22Rv1 (cell line): ENCODE measurements at regions not wholly inside any gene's neighbourhood (a gene's known extent, or its start where the extent isn't known, plus 50 kb on each side); places are given as distances from the start of the nearest gene placed in this dataset.

Experiments used
- H3K27ac ChIP-seq: fragments of 450-650 bp; 2 replicates; pipeline ENCODE4 v1.5.1; 2017
- CTCF ChIP-seq: fragments of 450-650 bp; IDR thresholded peaks from 2 replicates; pipeline ENCODE4 v1.5.1; 2017; ENCODE audit warnings: mild to moderate bottlenecking
- ZFX ChIP-seq: fragments of 450-650 bp; IDR thresholded peaks from 2 replicates; pipeline ENCODE4 v1.6.1; 2017; ENCODE audit warnings: antibody characterized with exemption, borderline replicate concordance

GRCh38 chr5:52692039-52692438, 95.7 kb upstream of the ITGA1 start:
- H3K27ac ChIP-seq: no peak overlapping the region

GRCh38 chr5:52692606-52693005, 95.1 kb upstream of the ITGA1 start:
- TF ChIP-seq ZFX (no peak), CTCF (no peak)
- no peak overlapping the region for H3K27ac ChIP-seq

More at GRCh38 chr5:52692039-52692438, 95.7 kb upstream of the ITGA1 start:
- TF ChIP-seq ZFX (no peak), CTCF (no peak)

- TF ChIP-seq ZFX: no peak
- peak; percentile 61 for TF ChIP-seq CTCF
- no peak overlapping the region for H3K27ac ChIP-seq
These were observed 94.4 kb upstream of the ITGA1 start for GRCh38 chr5:52693280-52693679.

- TF ChIP-seq CTCF: no peak
- H3K27ac ChIP-seq: no peak overlapping the region
These were observed 93.9 kb upstream of the ITGA1 start for GRCh38 chr5:52693836-52694235.

GRCh38 chr5:52694648-52695047, 93.1 kb upstream of the ITGA1 start:
- TF ChIP-seq ZFX: no peak
- TF ChIP-seq CTCF: no peak
- no peak overlapping the region for H3K27ac ChIP-seq

- H3K27ac ChIP-seq: no peak overlapping the region
- TF ChIP-seq ZFX: no peak
- TF ChIP-seq CTCF: no peak
These were observed 84.8 kb upstream of the ITGA1 start for GRCh38 chr5:52702877-52703276.

- H3K27ac ChIP-seq: no peak overlapping the region
- no peak for TF ChIP-seq ZFX
These were observed 84.4 kb upstream of the ITGA1 start for GRCh38 chr5:52703321-52703720.

- no peak overlapping the region for H3K27ac ChIP-seq
- no peak for TF ChIP-seq CTCF
- no peak for TF ChIP-seq ZFX
These were observed 82.0 kb upstream of the ITGA1 start for GRCh38 chr5:52705720-52706119.
